Right ventricle myocardium inferior (tissue), 1 donor: ENCODE measurements at regions not wholly inside any gene's neighbourhood (a gene's known extent, or its start where the extent isn't known, plus 50 kb on each side); places are given as distances from the start of the nearest gene placed in this dataset.

Experiments
- ATAC-seq: fragments of 200-7000 bp; cut with Tn5 transposase; one replicate; pipeline ENCODE4 v1.9.1; 2020; ENCODE audit warnings: mild to moderate bottlenecking, moderate library complexity
- DNase-seq: peaks from one replicate; pipeline ENCODE4 v3.0.0; 2021; ENCODE audit errors: missing footprints
- intact Hi-C: fragments of 100-400 bp; cut with DNase I; formaldehyde crosslinking; loops from one replicate; pipeline ENCODE4 v1.11.0; 2022
- donor health status: DM: no; HTN: yes; CAD: no; lungs with severe emphysema.

DNA sequence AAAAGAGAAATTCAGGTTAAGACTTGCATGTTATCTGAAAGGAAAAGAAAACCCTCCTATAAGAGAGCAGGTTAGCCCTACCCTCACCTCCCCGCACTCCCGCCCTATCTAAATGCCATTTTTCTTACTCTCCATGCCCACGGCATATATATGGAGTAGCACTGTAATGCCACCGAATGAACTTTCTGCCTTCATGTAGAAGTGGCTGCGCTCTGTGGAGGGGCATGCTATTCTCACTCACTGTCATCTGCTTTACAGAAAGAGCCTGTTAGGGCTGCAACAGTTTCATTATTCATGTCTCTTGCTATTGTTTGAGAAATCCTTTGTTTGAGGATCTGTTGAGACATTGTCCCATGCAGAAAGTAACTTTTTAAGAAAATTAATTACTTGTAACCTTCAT lies 1190.6 kb downstream of the SORCS1 start:
- intact Hi-C loops = no loop called here
- DNase-seq (no peak), ATAC-seq (no peak)

DNA sequence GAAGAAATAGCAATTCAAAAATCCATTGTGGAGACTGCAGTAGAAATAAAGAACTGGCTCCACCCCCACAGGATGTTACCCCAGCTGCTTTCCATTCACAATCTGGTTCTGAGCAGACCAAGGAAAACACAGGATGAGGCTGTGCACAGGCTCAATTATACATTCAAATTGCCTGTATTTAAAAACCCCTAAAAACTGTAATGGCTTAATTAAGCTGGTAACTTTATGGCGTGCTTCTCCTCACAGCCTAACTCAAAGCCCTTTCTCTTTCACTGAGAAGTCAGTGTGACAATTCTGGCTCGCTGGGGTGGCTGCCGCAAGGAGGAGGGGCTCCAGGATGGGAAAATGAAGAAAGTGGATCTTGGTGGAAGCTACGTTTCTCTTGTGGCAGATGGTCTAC lies 1191.1 kb downstream of the SORCS1 start:
- intact Hi-C loops = no loop called here
- ATAC-seq = no peak
- peak; percentile 9 for DNase-seq

DNA sequence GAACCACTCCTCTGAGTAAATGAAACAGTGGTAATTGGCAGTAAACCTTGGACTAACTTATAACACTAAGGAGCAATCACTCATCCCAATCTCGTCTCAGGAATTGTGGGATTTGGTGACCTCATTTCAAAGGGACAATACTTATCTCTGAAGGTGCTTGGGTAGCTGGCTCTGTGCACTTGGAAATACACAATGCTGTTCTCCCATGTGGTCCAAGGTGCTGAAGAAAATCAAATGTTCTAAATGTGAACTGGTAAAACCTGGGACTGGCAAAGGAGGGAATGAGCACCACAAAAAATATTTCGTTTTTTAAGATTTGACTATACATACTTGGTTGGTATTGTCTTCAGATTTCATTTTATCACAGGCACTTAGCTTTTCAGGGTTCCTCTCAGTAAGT lies 1193.0 kb downstream of the SORCS1 start:
- intact Hi-C loops = no loop called here
- DNase-seq (no peak), ATAC-seq (no peak)

DNA sequence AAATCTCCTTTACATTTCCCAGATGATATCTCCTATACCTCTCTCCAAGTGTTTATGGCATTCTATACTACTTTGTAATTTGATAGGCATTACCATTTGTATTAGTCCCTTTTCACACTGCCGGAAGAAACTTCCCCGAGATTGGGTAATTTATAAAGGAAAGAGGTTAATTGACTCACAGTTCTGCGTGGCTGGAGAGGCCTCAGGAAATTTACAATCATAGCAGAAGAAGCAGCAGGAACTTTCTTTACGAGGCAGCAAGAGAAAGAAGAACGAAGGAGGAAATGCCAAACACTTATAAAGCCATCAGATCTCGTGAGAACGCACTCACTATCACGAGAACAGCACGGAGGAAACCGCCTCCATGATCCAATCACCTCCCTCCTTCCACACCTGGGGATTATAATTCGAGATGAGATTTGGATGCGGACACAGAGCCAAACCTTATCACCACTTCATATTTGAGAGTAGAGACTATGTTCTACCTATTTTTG lies 1194.6 kb downstream of the SORCS1 start:
- no peak for DNase-seq
- intact Hi-C loops = no loop called here
- no peak for ATAC-seq

DNA sequence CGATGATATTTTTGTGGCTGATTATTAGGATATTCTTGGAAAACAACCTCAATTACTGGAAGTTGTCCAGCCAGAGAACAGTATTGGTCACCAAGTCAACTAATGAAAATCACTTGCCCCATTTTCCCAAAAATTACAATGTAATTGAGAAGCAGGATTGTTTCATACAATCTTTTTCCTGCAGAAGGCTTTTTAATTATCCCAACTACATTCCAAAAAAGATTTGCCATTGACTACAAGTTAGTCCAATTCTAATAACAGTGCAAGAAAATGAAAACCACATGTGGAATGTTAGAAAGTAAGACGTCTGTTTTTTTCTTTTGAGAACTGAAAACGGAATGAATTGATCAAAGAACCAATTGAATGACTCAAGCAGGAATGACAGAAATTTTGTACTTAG lies 1195.8 kb downstream of the SORCS1 start:
- DNase-seq (no peak), ATAC-seq (no peak)
- intact Hi-C loops = no loop called here

DNA sequence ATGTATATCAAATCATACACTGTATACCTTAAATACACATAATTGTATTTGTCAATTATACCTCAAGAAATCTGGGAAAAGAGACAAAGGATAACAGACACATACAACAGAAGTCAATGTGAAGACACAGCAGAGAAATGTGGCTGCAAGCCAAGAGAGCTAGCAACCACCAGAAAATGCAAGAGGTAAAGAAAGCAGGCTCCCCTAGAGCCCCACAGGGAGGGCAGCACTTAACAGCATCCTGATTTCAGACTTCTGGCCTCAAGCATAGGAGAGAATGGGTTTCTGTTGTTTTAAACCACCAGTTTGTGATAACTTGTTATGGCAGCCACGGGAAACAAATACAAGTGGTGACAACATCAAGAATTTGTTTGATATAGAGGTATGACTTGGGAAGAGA lies 1197.2 kb downstream of the SORCS1 start:
- DNase-seq (no peak), ATAC-seq (no peak)
- intact Hi-C loops = no loop called here

DNA sequence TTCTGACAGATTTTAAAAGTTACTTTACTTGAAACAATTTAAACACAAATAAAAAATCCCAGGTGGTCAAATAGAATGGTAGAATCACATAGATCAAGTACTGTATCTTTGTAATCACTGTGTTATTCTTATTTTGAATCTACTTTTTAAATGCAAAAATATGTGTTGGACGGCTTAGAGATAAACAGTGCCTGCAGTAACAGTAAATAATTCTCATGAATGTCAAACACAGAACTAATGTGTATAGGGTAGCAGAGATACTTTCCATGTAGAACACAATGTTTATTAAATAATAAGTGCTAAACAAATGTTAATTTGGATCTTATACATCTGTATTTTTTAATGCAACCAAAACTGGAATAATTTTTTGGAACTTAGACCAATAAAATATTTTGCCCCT lies 1199.4 kb downstream of the SORCS1 start:
- ATAC-seq (no peak), DNase-seq (no peak)
- intact Hi-C loops = no loop called here

DNA sequence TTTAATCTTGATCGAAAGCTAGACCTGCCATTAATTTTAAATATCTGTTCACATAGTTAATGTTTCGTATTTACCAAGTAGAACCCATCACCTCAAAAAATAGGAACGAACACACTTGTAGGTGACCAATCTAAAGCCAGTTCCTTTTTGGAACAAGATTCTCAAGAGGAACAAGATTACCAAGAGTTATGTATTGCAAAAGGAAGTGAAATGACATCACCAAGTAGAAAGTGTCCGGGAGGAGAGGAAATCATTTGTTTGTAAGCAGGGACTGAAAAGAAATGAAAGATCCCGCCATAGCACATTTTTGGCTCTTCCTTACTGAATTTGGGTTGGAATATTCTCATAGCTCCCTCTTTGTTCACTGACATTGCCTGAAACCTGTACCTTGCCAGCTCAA lies 1200.5 kb downstream of the SORCS1 start:
- DNase-seq = no peak
- intact Hi-C loops = no loop called here
- ATAC-seq = no peak

DNA sequence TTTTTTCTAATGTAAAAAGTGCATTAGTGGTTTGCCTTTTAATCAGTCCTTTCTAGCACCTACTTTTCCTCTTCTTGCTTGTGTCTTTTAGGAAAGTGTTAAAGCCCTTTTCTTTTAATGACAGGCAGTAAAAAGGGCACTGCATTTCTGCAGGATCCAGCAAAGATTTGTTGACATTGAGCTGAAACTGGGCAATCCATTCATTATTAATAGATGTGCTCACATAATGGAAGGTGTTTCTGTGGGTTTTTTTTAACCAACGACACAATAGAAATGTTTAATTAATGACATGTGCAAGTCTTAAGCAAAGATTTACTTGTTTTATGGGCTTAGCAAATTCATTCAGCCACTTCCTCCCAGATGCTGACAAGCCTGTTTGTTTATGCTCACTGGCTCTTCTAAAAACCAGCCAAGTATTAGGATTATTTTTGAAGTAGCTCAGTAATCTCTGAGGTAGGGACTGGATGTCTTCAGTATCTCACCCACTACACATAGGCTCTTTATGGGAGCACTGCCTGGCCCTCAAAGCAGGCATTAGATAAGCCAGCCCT lies 1201.1 kb downstream of the SORCS1 start:
- intact Hi-C loops = no loop called here
- no peak for ATAC-seq
- no peak for DNase-seq

DNA sequence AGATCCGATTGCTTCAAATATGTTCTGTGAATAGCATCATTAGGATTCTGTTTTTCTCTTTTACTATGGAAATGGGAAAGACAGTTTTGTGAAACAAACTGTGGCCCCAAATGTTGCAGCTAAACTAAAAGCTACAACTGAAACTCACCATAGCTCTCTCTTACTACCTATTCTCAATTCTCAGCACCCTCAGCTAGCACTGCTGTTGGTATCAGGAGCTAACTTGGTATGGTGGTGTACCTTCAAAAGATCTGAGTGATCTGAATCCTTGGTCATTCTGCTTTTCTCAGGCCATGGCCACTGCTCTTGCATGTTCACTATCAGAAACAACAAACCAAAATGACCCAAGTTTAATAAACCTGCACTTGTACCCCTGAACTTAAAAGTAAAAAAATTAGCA lies 1208.0 kb downstream of the SORCS1 start:
- DNase-seq (no peak), ATAC-seq (no peak)
- intact Hi-C loops = loop anchor here (10.0 kb wide), 1 partner anchor 618 kb away; no protein-coding TSS in a partner anchor

DNA sequence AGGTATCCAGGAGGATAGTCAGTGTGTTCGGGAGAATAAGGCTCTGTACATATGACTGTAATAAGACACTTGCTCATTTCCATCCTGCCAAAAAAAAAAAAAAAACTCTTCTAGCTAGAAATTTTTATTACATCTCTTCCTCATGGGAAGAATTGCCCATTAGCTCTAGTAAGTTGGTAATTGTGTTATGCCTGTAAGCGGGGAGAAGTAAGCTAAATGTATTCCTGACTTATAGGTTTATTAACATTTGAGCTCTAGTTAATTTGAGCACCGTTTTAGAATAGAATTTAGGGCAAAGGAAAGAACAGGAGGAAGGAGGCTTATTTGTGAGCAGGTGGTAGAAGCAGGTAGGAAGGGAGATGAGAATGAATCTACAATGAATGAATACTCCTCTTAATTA lies 1210.6 kb downstream of the SORCS1 start:
- DNase-seq = no peak
- intact Hi-C loops = loop anchor here (5.0 to 10.0 kb wide), 2 partner anchors 223 to 621 kb away; no protein-coding TSS in a partner anchor
- ATAC-seq = no peak

DNA sequence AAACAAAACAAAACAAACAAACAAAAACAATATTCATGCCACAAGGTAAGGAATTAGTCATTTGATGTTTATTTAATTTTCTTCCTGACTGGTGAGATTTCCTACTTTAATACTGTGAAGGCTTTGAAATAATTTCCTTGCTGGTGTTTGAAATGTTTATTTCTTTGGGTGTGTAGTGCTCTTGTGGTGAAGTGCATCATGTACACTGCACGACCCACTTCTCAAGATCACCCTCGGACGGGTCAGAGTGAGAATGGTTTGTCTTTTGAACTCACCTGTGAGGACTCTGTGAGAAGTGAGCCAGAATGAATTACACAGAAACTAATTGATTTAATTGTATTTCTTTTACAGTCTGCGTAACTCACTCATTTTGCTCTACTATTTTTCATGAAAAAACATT lies 1211.5 kb downstream of the SORCS1 start:
- DNase-seq (no peak), ATAC-seq (no peak)
- intact Hi-C loops = loop anchor here (5.0 to 10.0 kb wide), 2 partner anchors 224 to 622 kb away; no protein-coding TSS in a partner anchor

DNA sequence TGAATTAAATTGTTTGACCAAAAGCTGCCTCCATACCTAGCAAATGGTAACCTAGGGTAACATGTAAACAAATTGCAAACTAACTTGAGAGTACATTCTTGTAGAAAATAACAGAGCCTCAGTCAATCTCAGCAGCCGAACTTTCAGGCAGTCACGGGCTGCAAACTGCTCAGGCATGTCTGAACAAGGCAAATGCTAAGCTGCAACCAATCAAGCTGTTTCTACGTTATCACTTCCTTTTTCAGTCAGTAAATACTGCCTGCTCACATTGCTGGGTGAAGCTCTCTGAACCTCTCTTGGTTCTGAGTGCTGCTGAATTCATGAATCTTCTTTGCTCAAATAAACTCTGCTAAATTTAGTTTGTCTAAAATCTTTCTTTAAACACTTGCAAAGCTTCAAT lies 1212.4 kb downstream of the SORCS1 start:
- DNase-seq (no peak), ATAC-seq (peak; percentile 56)
- intact Hi-C loops = loop anchor here (5.0 to 10.0 kb wide), 2 partner anchors 225 to 623 kb away; no protein-coding TSS in a partner anchor

DNA sequence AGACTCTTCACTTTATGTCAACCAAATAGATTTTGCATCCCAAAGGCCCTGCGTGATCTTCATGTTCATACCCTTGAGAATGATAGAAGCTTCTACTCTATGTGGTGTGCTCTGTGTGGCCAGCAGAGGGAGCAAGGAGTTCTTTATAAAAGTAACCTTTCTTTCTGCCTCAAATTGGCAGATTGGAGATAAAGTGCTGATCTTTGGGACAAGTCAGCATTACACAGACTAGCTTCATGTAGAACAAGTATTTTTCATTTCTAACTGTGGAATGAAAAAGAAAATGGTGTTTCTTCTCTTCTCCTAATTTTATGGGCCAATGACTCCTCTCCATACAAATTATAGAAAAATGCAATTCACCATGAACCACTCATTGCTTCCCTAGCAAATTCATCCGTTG lies 1214.1 kb downstream of the SORCS1 start:
- peak; percentile 57 for ATAC-seq
- intact Hi-C loops = loop anchor here (5.0 to 10.0 kb wide), 2 partner anchors 227 to 624 kb away; no protein-coding TSS in a partner anchor
- peak; percentile 62 for DNase-seq

DNA sequence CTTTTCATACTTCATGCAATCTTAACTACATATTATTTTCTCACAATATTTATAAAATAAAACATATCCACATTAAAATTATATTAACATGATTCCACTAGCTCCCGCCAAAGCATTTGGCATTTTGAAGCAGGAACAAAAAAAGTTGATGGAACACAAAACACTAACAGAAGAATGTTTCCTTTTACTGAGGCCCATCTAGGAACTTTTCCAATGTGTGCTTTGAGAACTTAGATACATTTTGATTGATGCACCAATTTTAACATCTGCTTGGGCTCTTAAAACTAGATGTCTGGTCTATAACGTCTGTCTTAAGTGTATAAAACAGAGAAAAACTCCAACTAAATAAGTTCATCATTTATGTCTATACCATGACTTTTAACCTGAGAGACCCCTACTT lies 1214.8 kb downstream of the SORCS1 start:
- intact Hi-C loops = loop anchor here (5.0 to 10.0 kb wide), 2 partner anchors 228 to 625 kb away; no protein-coding TSS in a partner anchor
- ATAC-seq (no peak), DNase-seq (no peak)

DNA sequence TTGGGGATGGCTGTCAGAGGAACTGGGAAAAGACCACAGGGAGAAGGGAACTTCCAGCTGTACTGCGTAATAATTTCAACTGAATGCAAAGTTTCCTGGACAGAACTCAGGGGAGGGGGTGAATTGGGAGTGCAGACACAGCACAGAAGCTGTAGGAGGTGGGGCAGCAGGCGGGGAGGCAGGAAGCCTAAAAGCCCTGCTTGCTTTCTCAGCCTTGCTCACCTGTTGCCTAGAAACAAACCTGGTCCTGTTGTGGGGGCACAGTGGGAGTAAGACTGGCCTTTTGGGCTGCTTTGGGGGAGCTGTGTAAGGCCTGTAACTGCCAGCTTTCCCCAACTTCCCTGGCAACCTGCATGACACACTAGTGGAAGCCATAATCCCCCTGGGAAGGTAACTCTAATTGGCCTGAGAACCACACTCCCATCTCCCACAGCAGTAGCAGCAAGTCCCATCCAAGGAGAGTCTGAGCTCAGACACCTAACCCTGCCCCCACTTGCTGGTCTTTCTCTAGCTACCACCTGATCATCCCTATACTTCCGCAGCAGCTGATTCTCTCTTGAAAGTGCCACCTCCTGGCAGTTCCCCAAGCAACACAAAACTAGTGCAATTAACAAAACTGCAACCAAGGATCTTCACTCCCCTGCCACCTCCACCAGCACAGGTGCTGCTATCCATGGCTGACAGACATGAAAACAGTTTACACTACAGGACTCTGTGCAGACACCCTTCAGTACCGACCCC lies 1239.3 kb downstream of the SORCS1 start:
- intact Hi-C loops = no loop called here
- ATAC-seq (no peak), DNase-seq (no peak)

DNA sequence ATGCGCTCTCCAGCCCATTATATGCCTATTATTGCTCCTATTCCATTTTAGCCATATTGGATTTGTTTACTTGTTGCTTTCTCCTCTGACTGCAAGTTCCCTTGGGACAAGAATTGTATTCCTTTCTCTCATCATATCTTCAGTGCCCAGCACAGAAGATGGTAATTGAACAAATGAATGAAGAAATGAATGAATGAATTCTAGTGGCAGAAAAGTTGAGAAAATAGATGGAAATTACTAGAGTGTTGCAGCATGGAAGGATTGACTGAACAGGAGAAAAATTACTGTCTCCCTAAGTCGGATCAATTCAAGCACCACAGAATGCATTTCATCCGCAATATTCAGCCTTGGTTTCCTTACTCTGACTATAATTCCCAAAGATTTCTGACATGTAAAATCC lies 1243.2 kb downstream of the SORCS1 start:
- DNase-seq (no peak), ATAC-seq (no peak)
- intact Hi-C loops = no loop called here

DNA sequence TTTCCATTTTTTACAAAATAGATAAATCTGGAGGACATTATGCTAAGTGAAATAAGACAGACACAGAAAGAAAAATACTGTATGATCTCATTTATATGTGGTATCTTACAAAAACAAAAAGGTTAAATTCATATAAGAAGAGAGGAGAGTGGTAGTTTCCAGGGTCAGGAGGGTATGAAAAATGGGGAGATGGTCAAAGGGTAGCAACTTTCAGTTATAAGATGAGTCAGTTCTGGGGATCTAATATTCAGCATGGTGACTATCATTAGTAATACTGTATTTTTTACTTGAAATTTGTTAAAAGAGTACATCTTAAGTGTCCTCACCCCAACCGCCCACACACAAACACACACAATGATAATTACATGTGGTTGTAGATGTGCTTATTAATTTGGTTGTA lies 1250.1 kb downstream of the SORCS1 start:
- no peak for DNase-seq
- ATAC-seq = no peak
- intact Hi-C loops = no loop called here

DNA sequence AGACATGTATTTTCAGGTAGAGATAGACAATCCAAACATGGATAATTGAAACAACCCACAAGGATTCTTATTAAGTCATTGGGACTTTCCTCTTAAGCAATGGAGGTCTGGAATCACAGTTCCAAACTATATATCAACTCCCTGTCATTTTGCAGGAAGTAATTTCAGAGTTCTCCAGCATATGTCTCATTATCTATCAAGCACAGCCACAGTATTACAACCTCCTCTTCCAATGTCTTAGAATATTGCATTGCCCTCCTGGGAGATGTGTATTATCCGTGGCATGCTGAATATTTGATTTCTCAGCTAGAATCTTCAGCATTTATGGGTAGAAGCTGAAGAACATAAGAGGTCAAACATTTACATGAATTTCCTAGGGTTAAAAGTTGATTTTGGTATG lies 1255.8 kb downstream of the SORCS1 start:
- ATAC-seq = no peak
- intact Hi-C loops = no loop called here
- DNase-seq = no peak

DNA sequence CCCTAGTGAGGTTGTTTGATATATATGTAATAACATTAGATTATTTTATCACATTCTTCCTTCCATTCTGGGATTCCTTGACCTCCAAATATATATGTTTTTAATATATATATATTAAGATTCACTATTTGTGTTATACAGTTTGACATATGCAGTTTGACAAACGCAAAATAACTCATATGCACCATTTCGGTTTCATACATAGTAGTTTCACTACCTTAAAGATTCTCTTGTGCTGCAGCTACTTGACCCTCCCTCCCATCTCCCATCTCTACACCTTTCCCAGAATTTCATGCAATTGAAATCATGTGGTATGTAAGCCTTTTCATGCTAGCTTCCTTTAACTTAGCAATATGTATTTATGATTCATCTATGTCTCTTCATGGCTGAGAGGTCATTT lies 1244.4 kb downstream of the SORCS3 start:
- intact Hi-C loops = no loop called here
- DNase-seq = no peak
- ATAC-seq = no peak
